ENCODE measurements at regions not wholly inside any gene's neighbourhood (a gene's known extent, or its start where the extent isn't known, plus 50 kb on each side); places are given as distances from the start of the nearest gene placed in this dataset.

- no peaks in the 10 kb centered on the region for H3K27me3 Mint-ChIP-seq (ENCODE audit: low read depth)
- H2BK20ac ChIP-seq (ENCODE audit: low read depth, low read length, poor library complexity, severe bottlenecking) = no peak overlapping the region
- TF ChIP-seq CTCF (conservative IDR thresholded peaks at IDR 0.05) = no peak
- no peaks in the 10 kb centered on the region for H3K27me3 ChIP-seq (ENCODE audit: insufficient read depth, low read length)
- H4K20me1 ChIP-seq (ENCODE audit: control insufficient read depth, insufficient read depth, insufficient read length) = no peaks in the 10 kb centered on the region
- no peak overlapping the region for H2BK120ac ChIP-seq (ENCODE audit: low read depth, low read length, poor library complexity, severe bottlenecking)
- H3K56ac ChIP-seq (ENCODE audit: insufficient read length, low read depth, low read length) = no peak overlapping the region
- H3K4me1 Mint-ChIP-seq = no peaks in the 10 kb centered on the region
- no peak overlapping the region for H2BK5ac ChIP-seq (ENCODE audit: insufficient read length, low read length)
- no peaks in the 10 kb centered on the region for H3K9me3 ChIP-seq (ENCODE audit: control insufficient read depth, low read depth, low read length)
- H3K27ac ChIP-seq (ENCODE audit: insufficient read length, low read depth, low read length) = no peak overlapping the region
- H2BK15ac ChIP-seq (ENCODE audit: low read depth, low read length) = no peak overlapping the region
- no CpG with 5 or more reads among the region's 5 CpGs for WGBS (ENCODE audit: extremely low coverage, insufficient read length, low lambda C conversion rate)
- H3K14ac ChIP-seq (ENCODE audit: insufficient read depth, low read length) = no peak overlapping the region
- no peak overlapping the region for H3K4me3 Mint-ChIP-seq
- no peaks in the 10 kb centered on the region for H3K36me3 Mint-ChIP-seq (ENCODE audit: insufficient read depth in 1 of 3, low read depth in 3 of 3)
- DNase-seq = no peak
- H4K91ac ChIP-seq (ENCODE audit: insufficient read length, low read depth, low read length) = no peak overlapping the region
- H3K18ac ChIP-seq (ENCODE audit: insufficient read length, low read depth, low read length) = no peak overlapping the region
- H3K4me2 ChIP-seq (ENCODE audit: insufficient read depth, insufficient read length, low read length) = no peak overlapping the region
- H4K8ac ChIP-seq (replicated peaks; ENCODE audit: insufficient read length, low read depth, low read length) = no peak overlapping the region
- no peak overlapping the region for H3K9ac ChIP-seq (ENCODE audit: extremely low read depth, insufficient read length, low read length)
- no peaks in the 10 kb centered on the region for H3K9me3 Mint-ChIP-seq
- no peak overlapping the region for H3K4ac ChIP-seq (ENCODE audit: low read depth, low read length)
- no peaks in the 10 kb centered on the region for H3K79me2 ChIP-seq (ENCODE audit: insufficient read depth, low read length)
- no peak overlapping the region for H3K27ac Mint-ChIP-seq
- H3K4me1 ChIP-seq (ENCODE audit: insufficient read depth, low read length) = no peaks in the 10 kb centered on the region
- no peaks in the 10 kb centered on the region for H3K79me1 ChIP-seq (ENCODE audit: insufficient read depth, low read depth, low read length, poor library complexity, severe bottlenecking)
- no peak overlapping the region for H2AK5ac ChIP-seq (ENCODE audit: insufficient read length, low read length)
- H4K5ac ChIP-seq (ENCODE audit: insufficient read length, low read depth, low read length) = no peak overlapping the region
- no peak overlapping the region for H3T11ph ChIP-seq (ENCODE audit: low read length)
- no peaks in the 10 kb centered on the region for H3K23me2 ChIP-seq (ENCODE audit: insufficient read length, low read depth, low read length, poor library complexity, severe bottlenecking)
- H3K23ac ChIP-seq (ENCODE audit: insufficient read length, low read depth, low read length) = no peak overlapping the region
- H2BK12ac ChIP-seq (ENCODE audit: insufficient read length, low read depth, low read length) = no peak overlapping the region
- H2AFZ ChIP-seq (ENCODE audit: low read length) = no peak overlapping the region
Measured at GRCh38 chr17:12402963-12403622, 262.6 kb upstream of the MYOCD start.

All from H9 (cell line).